ENCODE measurements at regions not wholly inside any gene's neighbourhood (a gene's known extent, or its start where the extent isn't known, plus 50 kb on each side); places are given as distances from the start of the nearest gene placed in this dataset.

GRCh38 chr3:18586076-18586475 is 160.9 kb upstream of the SATB1 start:
- no peaks in the 10 kb centered on the region for H4K20me1 ChIP-seq (ENCODE audit: control insufficient read depth, extremely low read depth, insufficient read depth, low read length)
- H2AFZ ChIP-seq (ENCODE audit: control insufficient read depth, low read length): no peak overlapping the region
- dilution Hi-C loops (cut with MboI; ENCODE audit: extremely low pct_ligation_motif_present, low sequenced_read_pairs): no loop called here
- H3K27me3 ChIP-seq (ENCODE audit: control insufficient read depth, extremely low read depth, insufficient read depth, low read length): no peaks in the 10 kb centered on the region
- no peak overlapping the region for H3K4me2 ChIP-seq (ENCODE audit: control insufficient read depth, extremely low read depth, insufficient read depth, low read depth, low read length)
- DNase-seq (ENCODE audit: low read depth, low spot score): no peak
- no peaks in the 10 kb centered on the region for H3K9me1 ChIP-seq (ENCODE audit: control insufficient read depth, extremely low read depth, insufficient read depth, low read length)
- H3K79me2 ChIP-seq (ENCODE audit: control insufficient read depth, insufficient read depth, low read length): no peaks in the 10 kb centered on the region
- TF ChIP-seq CTCF (optimal IDR thresholded peaks at IDR 0.05 in 1 of 3, IDR thresholded peaks at IDR 0.05 in 1 of 3, conservative IDR thresholded peaks at IDR 0.05 in 1 of 3; ENCODE audit: extremely low read depth in 1 of 3, insufficient read depth in 2 of 3, low read length in 3 of 3) (no peak), EZH2 (IDR thresholded peaks at IDR 0.05; ENCODE audit: low read length) (no peak)
- no peak overlapping the region for H3K27ac ChIP-seq (ENCODE audit: control insufficient read depth, insufficient read depth, low read length)
- no peak overlapping the region for H3K4me3 ChIP-seq (ENCODE audit: control insufficient read depth in 2 of 3, extremely low read depth in 1 of 3, insufficient read depth in 2 of 3, low read depth in 1 of 3, low read length in 3 of 3)
- H3K4me1 ChIP-seq (ENCODE audit: control insufficient read depth, extremely low read depth, insufficient read depth, low read length): no peaks in the 10 kb centered on the region
- FAIRE-seq: no peak
- no peaks in the 10 kb centered on the region for H3K9me3 ChIP-seq (ENCODE audit: control insufficient read depth, low read depth, low read length)
- no peaks in the 10 kb centered on the region for H3K36me3 ChIP-seq (ENCODE audit: control insufficient read depth in 2 of 2, extremely low read depth in 1 of 2, insufficient read depth in 2 of 2, low read length in 2 of 2)
- no peak overlapping the region for H3K9ac ChIP-seq (ENCODE audit: control insufficient read depth, extremely low read depth, insufficient read depth, low read length)

- DNase-seq (ENCODE audit: low read depth, low spot score) (no peak), FAIRE-seq (no peak)
- Histone ChIP-seq H3K9ac (ENCODE audit: control insufficient read depth, extremely low read depth, insufficient read depth, low read length) (no peak overlapping the region), H3K9me3 (ENCODE audit: control insufficient read depth, low read depth, low read length) (no peaks in the 10 kb centered on the region), H3K9me1 (ENCODE audit: control insufficient read depth, extremely low read depth, insufficient read depth, low read length) (no peaks in the 10 kb centered on the region), H2AFZ (ENCODE audit: control insufficient read depth, low read length) (no peak overlapping the region), H3K36me3 (ENCODE audit: control insufficient read depth in 2 of 2, extremely low read depth in 1 of 2, insufficient read depth in 2 of 2, low read length in 2 of 2) (no peaks in the 10 kb centered on the region), H3K27me3 (ENCODE audit: control insufficient read depth, extremely low read depth, insufficient read depth, low read length) (no peaks in the 10 kb centered on the region), H4K20me1 (ENCODE audit: control insufficient read depth, extremely low read depth, insufficient read depth, low read length) (no peaks in the 10 kb centered on the region), H3K27ac (ENCODE audit: control insufficient read depth, insufficient read depth, low read length) (no peak overlapping the region), H3K4me2 (ENCODE audit: control insufficient read depth, extremely low read depth, insufficient read depth, low read depth, low read length) (no peak overlapping the region), H3K4me3 (ENCODE audit: control insufficient read depth in 2 of 3, extremely low read depth in 1 of 3, insufficient read depth in 2 of 3, low read depth in 1 of 3, low read length in 3 of 3) (no peak overlapping the region), H3K4me1 (ENCODE audit: control insufficient read depth, extremely low read depth, insufficient read depth, low read length) (no peaks in the 10 kb centered on the region), H3K79me2 (ENCODE audit: control insufficient read depth, insufficient read depth, low read length) (no peaks in the 10 kb centered on the region)
- TF ChIP-seq EZH2 (IDR thresholded peaks at IDR 0.05; ENCODE audit: low read length) (no peak), CTCF (optimal IDR thresholded peaks at IDR 0.05 in 1 of 3, IDR thresholded peaks at IDR 0.05 in 1 of 3, conservative IDR thresholded peaks at IDR 0.05 in 1 of 3; ENCODE audit: extremely low read depth in 1 of 3, insufficient read depth in 2 of 3, low read length in 3 of 3) (no peak)
- dilution Hi-C loops (cut with MboI; ENCODE audit: extremely low pct_ligation_motif_present, low sequenced_read_pairs): no loop called here
These were observed 160.1 kb upstream of the SATB1 start for GRCh38 chr3:18585004-18585968.

All from keratinocyte (primary cell).